Hepatic stellate cell (primary cell): ENCODE measurements at regions not wholly inside any gene's neighbourhood (a gene's known extent, or its start where the extent isn't known, plus 50 kb on each side); places are given as distances from the start of the nearest gene placed in this dataset.
"Not testable (repeated sequence)": the region's sequence is repeated elsewhere in the genome, so short reads cannot be mapped to it uniquely, and the experiment has no call there.

Experiments used
- DNase-seq: peaks from one replicate; pipeline ENCODE4 v3.0.0; 2011; ENCODE audit warnings: low spot score

DNA sequence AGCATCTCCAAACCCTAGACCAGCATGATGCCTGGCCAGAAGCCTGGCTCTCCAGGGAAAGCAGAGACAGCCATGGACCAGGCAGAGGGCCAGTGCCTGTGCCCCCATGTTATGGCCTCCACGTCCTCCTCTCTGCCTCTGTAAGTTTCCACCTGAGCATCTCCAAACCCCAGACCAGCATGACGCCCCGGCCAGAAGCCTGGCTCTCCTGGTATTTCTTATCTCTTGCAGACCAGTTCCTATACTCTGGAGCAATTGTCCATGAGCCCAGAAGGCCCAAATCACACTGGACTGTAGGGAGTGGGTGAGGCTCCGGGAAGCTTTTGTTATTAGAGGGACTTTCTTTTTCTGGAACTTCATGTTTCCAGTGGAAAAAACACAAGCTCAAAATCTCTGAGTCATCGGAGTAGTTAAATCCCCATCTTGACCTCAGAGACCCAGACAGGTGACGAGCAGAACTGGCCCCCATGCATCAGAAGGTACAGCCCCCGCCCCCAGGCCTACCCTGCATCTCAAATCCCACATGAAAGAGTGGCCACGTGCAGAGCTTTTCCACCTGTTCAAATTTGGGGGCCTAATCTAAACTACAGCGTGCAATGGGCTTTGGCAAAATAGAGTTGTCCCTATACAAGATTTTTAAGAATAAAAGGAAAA lies 110.2 kb upstream of the FOXQ1 start:
- no peak for DNase-seq

DNA sequence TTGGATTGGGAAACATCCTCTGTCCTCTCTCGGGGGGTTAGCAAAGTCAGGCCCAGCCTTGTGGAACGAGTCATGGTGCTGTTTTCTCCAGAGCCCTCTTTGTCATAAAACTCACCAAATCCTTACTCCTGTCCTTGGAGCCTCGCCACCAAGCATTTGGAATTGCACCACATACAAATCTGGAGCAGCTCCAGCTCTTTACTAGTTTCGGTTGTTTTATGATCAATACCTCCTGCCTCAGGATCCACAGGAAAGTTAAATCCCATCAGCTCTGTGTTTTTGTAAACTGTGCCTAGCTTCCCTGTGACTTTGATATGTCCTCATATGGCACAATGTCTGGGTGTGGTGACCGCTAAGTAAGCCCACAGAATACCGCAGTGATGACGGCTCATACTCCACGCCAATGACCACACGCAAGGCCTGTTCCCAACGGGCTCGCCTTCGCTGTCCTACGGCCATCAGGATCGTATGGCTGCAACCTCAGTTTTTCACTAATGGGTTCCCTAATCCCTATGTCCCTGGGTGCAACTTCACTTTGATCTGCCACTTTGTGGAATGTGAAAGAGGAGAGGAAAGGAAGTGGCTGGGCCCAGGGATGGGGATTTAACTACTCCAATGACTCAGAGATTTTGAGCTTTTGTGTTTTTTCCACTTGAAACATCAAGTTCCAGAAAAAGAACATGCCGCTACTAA lies 111.3 kb upstream of the FOXQ1 start:
- DNase-seq = no peak

DNA sequence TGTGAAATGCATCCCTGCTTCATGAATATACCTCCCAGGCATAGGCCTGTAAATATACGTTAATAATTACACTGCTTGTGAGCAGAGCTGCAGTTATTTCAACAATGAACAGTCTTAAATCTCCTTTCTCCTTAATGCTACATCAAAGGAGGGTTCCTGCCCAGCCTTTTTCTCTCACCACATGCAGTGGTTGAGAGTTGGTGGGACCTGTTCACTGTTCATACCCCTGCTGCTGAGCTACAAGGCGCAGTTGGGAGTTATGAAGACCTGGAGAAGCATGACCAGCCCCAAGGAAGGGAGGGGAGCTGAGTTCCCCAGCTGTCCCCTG lies 111.9 kb upstream of the FOXQ1 start:
- DNase-seq = no peak

DNA sequence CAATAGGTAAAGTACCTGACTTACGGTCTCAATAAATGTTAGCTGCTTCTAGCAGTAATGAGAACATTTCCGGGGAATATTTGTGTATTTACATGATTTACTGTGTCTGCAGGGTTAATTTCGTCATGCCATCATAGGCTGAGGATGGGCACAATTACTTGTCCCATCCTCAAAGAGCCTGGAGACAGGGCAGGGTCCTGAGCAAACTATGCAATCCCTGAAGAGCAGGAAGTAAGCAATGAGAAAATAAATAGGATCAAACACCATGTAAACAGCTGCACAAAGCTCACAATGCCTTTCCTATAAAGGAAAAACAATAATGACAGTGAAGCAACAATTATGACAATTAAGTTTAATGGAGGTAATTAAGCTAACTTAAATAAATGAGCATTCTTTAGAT lies 114.6 kb upstream of the FOXQ1 start:
- DNase-seq = no peak

DNA sequence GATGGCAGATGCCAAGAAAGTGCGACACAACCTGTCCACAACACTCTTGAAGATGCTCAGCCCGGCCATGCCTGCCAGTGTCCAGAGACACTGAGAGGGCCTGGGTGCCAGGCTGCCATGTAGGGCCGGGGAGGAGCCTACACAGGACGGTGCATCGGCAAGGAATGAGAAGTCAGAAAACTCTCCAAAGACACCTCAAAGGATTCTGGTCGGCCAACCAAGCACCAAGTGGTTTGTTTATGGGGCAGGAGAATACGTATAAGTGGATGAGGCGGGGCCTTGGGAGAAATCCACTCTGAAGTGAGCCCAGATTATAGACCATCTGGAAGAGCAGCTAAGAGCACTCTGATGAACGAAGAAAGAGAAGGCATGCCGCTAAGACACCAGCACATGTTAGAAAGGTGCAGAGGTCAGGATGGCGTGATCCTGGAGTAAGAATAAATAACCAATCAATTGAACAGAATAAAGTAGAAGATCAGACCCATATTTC lies 120.7 kb upstream of the FOXQ1 start:
- no peak for DNase-seq

DNA sequence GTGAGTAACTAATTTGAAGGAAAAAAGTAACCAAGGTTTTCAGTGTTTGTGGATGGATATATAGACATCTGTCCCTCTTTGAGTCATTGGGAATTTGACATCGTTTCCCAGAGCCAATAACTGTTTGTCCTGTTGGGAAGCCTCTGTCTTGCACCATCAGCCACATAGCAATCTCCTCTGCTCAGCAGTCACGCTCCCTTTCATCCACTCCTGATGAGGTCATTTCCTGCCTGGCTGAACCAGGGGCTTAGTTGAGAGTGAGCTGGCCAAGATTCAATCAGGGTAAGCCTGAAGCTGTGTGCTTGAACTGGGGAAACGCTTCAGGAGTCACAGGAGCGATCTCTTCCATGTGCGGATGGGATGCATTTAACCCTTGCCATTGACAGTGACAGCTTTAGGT lies 121.5 kb upstream of the FOXQ1 start:
- DNase-seq = no peak

DNA sequence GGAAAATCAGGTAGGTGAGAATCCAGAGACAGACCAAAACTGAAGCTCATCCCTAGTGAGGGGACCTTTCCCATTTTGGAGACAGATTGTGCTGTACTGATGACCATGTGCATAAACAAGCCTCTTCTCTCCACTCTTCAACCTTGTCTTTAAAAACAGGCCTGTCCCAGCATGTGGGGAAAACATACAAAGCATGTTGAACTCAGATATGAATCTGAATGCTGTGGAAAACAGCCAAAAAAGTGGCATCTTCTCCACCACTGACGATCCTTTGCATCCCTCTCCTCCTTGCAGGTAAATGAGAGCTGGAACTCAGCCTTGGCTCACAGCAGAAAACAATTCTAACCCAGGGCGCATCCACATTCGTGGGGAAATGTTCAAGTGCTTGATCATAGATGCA lies 123.7 kb upstream of the FOXQ1 start:
- no peak for DNase-seq

DNA sequence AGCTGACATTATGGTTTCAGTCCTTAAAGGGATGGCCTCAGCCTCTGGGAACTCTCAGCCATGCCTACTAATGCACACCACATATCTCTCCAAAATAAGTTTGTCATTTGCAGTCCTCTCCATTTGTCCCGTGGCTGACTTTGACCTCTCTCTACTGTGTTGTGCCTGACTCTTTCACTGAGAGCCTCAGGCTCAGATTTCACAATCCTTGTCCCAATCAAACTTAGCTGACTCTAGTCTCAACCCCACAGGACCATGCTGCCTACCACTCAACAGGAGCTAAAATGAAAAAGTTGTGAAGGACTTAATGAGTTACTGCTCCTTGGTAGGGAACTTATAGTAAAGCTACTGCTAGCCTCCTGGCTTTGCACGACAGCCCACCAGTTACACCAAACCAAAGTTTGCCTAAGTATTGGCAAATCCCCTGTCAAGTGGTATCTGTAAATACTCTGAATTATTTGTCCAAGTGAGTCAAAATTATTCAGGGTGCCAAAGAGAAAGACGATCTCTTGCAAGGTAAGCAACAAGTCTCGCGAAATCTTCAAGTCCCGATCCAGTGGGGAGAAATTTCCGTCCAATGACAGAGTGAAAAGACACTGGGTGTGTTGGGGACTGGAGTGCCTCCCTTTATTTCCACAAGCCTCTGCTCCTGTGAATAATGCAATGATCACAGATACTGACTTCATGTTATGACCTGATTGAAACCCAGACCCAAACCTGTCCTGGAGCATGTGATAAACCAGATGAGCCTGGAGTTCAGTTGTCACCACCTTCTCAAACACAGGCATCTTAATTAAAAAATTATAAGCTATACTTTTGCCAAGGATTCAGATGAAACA lies 124.4 kb upstream of the FOXQ1 start:
- DNase-seq = no peak

DNA sequence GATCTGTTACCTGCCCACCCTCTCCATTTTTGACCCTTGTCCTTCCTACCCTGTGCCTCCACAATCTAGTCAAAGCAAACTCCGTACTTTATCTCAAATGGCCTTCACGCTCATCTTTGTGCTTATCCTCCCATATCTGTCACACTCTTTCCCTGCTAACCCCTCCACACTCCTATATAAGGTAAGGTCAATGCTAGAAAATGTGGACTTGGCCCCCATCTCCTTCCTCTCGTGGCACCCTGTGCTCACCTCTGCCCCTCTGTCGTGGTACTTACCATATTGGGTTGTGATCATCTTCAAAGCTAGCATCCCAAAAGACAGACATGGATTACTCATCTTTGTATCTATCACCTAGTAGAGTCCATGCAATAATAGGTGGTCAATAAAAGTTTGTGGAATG lies 127.6 kb upstream of the FOXQ1 start:
- no peak for DNase-seq

DNA sequence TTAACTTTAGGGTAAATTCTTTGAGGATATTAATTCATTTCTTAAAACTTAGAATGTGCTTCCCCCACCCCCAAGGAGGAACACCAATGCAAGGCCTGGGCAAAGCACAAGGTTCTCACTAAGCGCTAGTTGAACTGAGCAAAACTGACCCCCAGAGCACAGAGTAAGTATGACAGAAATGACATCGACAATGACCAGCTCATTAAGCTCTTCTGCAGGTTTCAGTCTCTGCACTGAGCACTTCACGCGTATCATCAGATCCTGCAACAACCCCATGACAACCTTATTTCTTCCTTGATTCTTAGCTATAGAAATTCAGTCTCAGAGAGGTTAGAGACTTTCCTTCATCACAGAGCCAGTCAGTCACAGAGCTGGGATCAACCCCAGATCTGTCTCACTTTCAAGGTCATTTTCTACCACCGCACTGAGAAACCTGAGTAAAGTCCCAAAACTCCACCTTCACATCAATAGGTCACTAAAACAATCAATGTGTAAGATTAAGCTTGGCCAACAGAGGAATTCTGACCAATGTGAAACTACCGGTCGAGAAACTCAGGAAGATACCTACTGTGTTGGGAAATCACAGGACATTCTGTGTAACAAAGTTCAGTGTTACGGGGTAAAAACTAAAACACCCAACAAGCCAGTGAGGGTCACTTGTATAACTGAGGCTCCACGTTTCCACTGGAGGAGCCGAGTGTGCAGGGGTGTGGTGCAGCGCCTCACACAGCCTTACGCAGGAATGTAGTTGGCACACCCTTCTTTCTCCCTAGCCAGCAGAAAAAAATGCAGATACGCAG lies 129.0 kb upstream of the FOXQ1 start:
- no peak for DNase-seq

DNA sequence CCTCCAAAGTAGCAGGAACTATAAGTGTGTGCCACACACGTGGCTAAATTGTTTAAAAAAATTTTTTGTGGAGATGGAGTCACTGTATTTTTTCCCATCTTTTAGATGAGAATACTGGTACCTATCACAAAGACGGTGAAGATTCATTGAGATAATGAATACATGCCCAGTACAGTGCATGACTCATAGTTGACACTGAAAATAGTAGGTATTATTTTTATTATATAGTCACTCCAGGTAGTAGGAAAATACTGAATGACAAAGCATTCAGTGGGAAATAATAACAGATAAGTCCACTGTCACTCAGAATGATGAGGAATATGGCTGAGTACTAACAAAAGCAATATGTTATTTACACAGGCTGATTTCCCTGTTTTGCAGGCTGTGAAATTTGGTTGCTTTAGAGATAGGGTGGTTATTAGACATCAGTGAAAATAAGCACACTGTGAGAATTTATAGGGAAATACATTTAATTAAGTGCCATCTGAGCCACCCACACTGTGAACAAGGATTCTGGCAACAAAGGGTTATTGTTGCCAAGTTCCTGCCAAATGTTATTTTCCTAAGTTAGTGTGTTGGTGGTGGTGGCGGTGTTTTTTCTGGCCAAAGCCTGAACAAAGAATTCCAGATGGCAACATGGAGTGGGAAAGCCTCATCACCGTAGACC lies 129.8 kb upstream of the FOXQ1 start:
- DNase-seq = no peak

DNA sequence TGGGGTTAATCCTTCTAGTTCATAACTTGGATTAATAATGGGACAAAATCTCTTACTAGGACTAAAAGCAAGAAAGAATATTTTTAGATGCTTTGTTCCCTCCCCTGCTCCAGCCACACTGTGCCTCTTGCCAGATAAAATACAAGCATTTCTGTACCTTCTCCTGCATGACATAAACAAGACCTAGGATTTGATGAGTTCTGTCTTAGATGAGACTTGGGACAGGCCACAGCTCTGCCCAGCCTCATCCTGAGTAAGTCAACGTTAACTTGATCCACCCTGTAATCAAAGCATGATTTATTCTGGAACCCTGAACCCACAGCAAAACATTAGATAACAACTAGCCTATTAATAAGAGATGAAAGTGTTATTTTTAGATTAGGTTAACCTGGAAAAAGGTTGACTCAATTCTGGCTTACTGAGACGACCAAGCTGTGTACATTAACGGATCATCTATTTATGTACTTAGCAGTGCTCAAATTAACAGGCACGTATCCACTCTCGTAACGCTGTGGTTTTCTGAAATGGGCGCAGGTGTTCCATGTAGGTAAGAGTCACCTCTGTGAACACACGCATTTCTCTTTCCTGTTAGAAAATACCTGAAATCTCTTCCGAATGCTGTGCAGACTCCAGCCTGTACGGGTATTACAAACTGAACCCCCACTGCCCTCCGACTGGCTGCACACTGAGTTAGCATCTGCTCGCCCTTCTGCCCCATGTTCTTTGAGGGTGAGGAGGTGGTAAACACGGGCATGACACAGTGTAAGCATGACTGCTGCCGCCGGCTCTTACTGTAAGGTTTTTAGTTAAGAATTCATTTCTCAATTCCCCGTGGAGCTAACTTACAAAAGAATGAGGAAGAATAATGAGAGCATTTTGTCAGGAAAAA lies 132.1 kb upstream of the FOXQ1 start:
- DNase-seq = no peak

DNA sequence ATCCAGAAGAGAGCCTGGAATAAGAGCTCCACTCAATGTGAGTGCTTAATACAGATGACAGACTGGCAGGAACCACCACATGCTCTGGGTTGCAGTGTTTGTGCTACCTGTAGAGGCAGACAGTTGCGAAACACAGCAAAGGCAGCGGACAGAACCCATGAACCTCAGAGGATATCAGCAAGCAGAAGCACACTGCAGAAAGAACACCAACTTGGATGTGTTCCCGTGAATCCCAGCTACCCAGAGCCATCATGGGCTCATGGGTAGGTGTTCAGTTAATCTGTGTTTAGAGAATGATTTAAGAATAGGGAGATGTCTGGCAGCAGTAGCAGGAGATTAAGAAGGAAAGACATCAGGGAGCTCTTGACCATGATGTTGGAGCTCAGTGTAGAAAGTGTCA lies 133.3 kb upstream of the FOXQ1 start:
- no peak for DNase-seq

DNA sequence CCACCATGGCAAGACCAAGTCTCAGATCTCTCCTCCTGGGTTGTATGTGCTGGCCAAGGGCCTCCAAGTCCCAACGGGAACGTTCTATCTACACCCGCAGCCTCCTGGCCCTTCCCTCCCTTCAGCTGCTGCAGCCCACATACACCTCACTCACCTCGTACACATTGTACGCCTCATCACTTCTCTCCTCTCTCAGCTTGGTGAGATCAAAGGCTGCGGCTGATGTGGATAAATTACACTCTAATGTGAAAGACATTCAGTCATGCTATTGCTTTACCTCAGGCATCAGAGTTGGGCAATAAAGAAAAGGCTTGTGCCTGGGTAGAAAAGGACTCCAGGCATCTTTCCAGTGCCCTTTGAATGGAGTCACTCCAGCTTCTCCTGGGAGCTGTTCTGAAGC lies 135.3 kb upstream of the FOXQ1 start:
- no peak for DNase-seq

DNA sequence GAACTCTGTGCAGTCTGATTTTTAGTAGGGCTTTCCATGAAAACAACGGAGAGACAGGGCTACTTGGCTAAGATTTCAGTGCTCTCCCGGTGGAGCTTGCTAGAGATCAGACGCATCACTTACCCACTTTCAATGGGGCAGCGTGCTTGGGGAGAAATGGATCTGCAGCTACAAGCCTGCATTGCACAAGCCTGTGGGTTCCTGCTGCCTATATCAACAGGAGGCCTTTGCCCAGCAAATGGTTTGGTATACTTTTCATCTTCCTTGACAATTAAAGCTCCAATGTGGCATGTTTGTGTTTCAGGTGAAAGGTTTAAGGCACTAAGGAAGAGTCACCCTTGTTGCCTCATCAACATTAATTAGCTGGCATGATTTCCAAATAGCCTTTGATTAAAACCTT lies 136.0 kb upstream of the FOXQ1 start:
- no peak for DNase-seq

DNA sequence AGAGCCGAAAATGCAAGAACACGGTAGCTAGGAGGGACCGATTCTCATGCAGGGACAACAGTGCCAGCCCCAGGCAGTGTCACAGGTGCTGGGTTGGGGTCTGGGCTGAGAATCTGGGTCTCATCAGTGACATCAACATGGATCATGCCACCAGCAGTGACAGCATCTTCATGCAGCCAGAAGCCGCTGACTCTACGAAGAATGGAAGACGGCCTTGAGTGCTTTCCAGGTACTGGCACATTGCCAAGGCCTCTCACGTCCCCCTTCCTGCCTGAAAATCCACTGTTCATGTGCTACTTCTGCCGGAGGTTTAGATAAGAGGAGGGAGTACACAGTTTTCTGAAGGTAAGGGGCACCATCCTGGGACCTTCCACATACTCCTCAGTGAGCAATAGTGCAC lies 141.1 kb upstream of the FOXQ1 start:
- no peak for DNase-seq

DNA sequence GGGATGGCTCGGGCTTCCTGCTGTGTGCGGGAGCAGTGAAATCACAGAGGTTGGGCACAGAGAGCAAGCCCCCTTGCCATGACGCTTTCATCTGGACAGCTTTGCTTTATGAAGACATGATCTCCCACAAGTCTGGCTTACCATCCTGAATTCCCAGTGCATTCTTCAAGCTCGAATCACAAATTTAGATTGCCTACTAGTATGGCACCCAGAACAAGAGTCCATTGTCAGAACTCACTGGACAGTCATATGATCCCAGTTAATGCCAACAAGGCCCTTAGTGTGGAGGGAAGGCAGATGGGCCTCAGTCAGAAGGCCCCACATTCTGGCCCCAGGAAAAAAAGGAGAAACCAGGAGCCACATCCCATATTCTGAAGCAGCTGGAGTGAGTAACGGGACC lies 147.3 kb upstream of the FOXQ1 start:
- DNase-seq = no peak

DNA sequence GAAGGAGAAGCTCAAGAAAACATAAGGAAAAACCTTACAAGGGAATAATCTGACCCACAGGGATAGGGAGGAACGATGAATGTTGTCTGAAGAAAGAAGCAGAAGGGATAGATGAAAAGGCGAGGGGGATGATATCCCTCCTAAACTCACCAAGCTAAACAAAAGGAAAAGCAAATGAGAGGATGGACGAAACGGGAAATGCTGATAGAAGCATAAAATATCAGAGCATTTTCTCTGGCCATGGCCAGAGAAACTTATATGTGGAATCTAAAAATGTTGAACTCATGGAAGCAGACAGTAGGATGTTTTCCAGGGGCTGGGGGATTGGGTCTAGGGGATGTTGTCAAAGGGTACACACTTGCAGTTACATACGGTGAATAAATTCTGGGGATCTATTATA lies 148.4 kb upstream of the FOXQ1 start:
- no peak for DNase-seq

DNA sequence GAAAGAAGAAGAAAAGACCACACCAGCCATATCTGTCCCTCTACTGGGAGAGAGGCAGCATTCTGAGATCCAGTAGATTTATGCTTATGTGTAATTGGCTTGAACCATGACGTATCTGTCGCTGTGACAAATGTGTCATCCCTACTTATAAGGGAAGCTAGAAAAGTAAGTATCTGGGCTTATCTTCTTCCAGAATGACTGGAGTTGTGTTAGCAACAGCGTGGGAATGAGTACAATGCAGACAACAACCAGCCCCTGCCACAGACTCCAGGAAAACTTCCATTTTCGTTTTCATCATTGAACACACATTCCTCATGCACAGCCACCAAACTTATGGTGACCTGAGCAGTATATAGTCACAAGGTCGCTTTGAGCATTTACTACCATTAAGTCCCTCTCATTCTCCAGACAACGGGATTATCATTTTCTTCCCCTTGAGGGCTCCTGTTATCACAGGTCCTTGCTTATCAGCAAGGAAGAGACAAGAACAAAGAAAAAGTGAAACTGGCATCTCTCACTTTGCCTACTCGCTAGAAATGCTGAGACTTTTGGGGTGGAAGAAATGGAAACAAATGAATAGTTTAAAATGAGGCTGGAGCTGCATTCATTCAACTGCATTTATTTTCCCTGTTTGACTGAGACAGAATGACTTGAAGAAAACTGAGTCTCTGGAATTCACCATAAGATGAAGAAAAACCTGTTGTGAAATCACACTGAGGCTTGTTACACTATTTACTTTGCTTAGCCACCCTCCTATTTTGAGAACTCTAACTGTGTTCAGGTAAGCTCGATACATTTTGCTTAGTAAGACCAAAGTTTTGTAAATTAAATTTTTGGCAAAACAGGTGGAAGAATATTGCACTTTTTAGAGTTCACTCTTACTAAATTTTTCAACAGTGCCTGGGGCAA lies 149.3 kb upstream of the FOXQ1 start:
- DNase-seq = no peak

DNA sequence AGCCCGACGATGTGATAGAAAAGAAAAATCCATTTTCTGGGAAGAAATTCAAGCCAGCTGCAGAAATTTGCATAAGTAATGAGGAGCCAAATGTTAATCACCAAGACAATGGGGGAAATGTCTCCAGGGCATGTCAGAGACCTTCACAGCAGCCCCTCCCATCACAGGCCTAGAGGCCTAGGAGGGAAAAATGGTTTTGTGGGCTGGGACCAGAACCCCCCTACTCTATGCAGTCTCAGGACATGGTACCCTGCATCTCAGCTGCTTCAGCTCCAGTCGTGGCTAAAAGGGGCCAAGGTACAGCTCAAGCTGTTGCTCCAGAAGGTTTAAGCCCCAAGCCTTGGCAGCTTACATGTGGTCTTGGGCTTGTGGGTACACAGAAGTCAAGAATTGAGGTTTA lies 155.5 kb upstream of the FOXQ1 start:
- DNase-seq = not testable (repeated sequence)
